Ishikawa (cell line): ENCODE measurements at regions not wholly inside any gene's neighbourhood (a gene's known extent, or its start where the extent isn't known, plus 50 kb on each side); places are given as distances from the start of the nearest gene placed in this dataset.

Source experiments
- CREB1 ChIP-seq: IDR thresholded peaks from 2 replicates; pipeline ENCODE4 v1.6.1; 2012; ENCODE audit warnings: low read depth
- EP300 ChIP-seq: IDR thresholded peaks from 2 replicates; pipeline ENCODE4 v1.6.1; 2012; ENCODE audit warnings: borderline replicate concordance
- RAD21 ChIP-seq: IDR thresholded peaks from 2 replicates; pipeline ENCODE4 v1.6.1; 2012; ENCODE audit warnings: low read depth
- ZBTB7A ChIP-seq: IDR thresholded peaks from 2 replicates; pipeline ENCODE4 v1.6.1; 2012; ENCODE audit warnings: low read depth
- TF ChIP-seq, protein P1 (sequence below): IDR thresholded peaks from 2 replicates; pipeline ENCODE4 v1.6.1; 2012

GRCh38 chr4:123503698-123504363, 107.2 kb downstream of the SPRY1 start:
- TF ChIP-seq ZBTB7A (no peak), CREB1 (no peak), EP300 (no peak), RAD21 (no peak)
- TF ChIP-seq, protein P1, sequence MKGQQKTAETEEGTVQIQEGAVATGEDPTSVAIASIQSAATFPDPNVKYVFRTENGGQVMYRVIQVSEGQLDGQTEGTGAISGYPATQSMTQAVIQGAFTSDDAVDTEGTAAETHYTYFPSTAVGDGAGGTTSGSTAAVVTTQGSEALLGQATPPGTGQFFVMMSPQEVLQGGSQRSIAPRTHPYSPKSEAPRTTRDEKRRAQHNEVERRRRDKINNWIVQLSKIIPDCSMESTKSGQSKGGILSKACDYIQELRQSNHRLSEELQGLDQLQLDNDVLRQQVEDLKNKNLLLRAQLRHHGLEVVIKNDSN, result no peak
